Activated T-cell treated with anti-CD3 and anti-CD28 coated beads, Interleukin-2, amount 50 U/mL, for 72 hours (primary cell): ENCODE measurements at regions not wholly inside any gene's neighbourhood (a gene's known extent, or its start where the extent isn't known, plus 50 kb on each side); places are given as distances from the start of the nearest gene placed in this dataset.
"Not testable (repeated sequence)": the region's sequence is repeated elsewhere in the genome, so short reads cannot be mapped to it uniquely, and the experiment has no call there.

ENCODE experiments used
- ATAC-seq, 2 donors: fragments of 150-1000 bp; cut with Tn5 transposase; replicated peaks in 1 of 2; 2 replicates each; pipeline ENCODE4 v1.10.0; 2021; ENCODE audit warnings: moderate library complexity in 2 of 2, mild to moderate bottlenecking in 1 of 2
- DNase-seq, 2 donors: peaks; one replicate each; pipeline ENCODE4 v3.0.0; 2021 to 2022; ENCODE audit warnings: mixed read lengths in 1 of 2
- H3K27ac Mint-ChIP-seq: one replicate; pipeline ENCODE4 v1.8.0; 2022; ENCODE audit warnings: mild to moderate bottlenecking, moderate library complexity, mixed read lengths
- H3K27me3 Mint-ChIP-seq: one replicate; pipeline ENCODE4 v1.8.0; 2022; ENCODE audit warnings: low read depth, mixed read lengths
- H3K36me3 Mint-ChIP-seq, 2 donors: one replicate each; pipeline ENCODE4 v1.8.0; 2022; ENCODE audit warnings: mixed read lengths in 2 of 2, mild to moderate bottlenecking in 1 of 2; ENCODE audit not compliant: insufficient read depth in 2 of 2
- H3K4me1 Mint-ChIP-seq: one replicate; pipeline ENCODE4 v1.8.0; 2022; ENCODE audit warnings: low read depth, mixed read lengths
- H3K4me3 Mint-ChIP-seq, 2 donors: one replicate each; pipeline ENCODE4 v1.8.0; 2022; ENCODE audit warnings: mild to moderate bottlenecking in 2 of 2, mixed read lengths in 2 of 2, moderate library complexity in 2 of 2
- H3K9me3 Mint-ChIP-seq, 2 donors: one replicate each; pipeline ENCODE4 v1.8.0; 2022; ENCODE audit warnings: mixed read lengths in 2 of 2

- no peak for ATAC-seq
- Mint-ChIP-seq H3K4me1 (no peaks in the 10 kb centered on the region), H3K27ac (no peak overlapping the region), H3K4me3 (no peak overlapping the region), H3K36me3 (no peaks in the 10 kb centered on the region), H3K27me3 (no peaks in the 10 kb centered on the region), H3K9me3 (no peaks in the 10 kb centered on the region)
- no peak for DNase-seq
These were observed 53.4 kb downstream of the RGS2 start for GRCh38 chr1:192862271-192862670.

GRCh38 chr1:192866241-192866868 is 57.5 kb downstream of the RGS2 start:
- H3K4me3 Mint-ChIP-seq = no peak overlapping the region
- no peak for DNase-seq
- no peak for ATAC-seq

GRCh38 chr1:192867180-192867579 is 58.3 kb downstream of the RGS2 start:
- no peak for ATAC-seq
- no peak overlapping the region for H3K4me3 Mint-ChIP-seq
- peaks cover 0 to 6% of the 10 kb centered on the region in 2 donors for H3K9me3 Mint-ChIP-seq
- peaks cover 8% of the 10 kb centered on the region for H3K27me3 Mint-ChIP-seq
- no peak for DNase-seq
- no peaks in the 10 kb centered on the region for H3K4me1 Mint-ChIP-seq
- no peak overlapping the region for H3K27ac Mint-ChIP-seq
- peaks cover 0 to 2% of the 10 kb centered on the region in 2 donors for H3K36me3 Mint-ChIP-seq

More at GRCh38 chr1:192866241-192866868, 57.5 kb downstream of the RGS2 start:
- peaks cover under 1% of the 10 kb centered on the region for H3K27me3 Mint-ChIP-seq
- no peaks in the 10 kb centered on the region for H3K9me3 Mint-ChIP-seq
- no peaks in the 10 kb centered on the region for H3K36me3 Mint-ChIP-seq
- H3K27ac Mint-ChIP-seq = no peak overlapping the region
- H3K4me1 Mint-ChIP-seq = no peaks in the 10 kb centered on the region

- H3K36me3 Mint-ChIP-seq = peaks cover 0 to 2% of the 10 kb centered on the region in 2 donors
- ATAC-seq = no peak
- H3K9me3 Mint-ChIP-seq = peaks cover 0 to 6% of the 10 kb centered on the region in 2 donors
- H3K4me3 Mint-ChIP-seq = no peak overlapping the region
- peaks cover 13% of the 10 kb centered on the region for H3K27me3 Mint-ChIP-seq
- DNase-seq = no peak
- H3K4me1 Mint-ChIP-seq = no peaks in the 10 kb centered on the region
- H3K27ac Mint-ChIP-seq = no peak overlapping the region
These were observed 60.6 kb downstream of the RGS2 start for GRCh38 chr1:192869308-192869940.

- Mint-ChIP-seq H3K4me3 (no peak overlapping the region), H3K4me1 (no peaks in the 10 kb centered on the region)
- DNase-seq = no peak
These were observed 63.2 kb downstream of the RGS2 start for GRCh38 chr1:192872010-192872409.

GRCh38 chr1:192873836-192874235 is 65.0 kb downstream of the RGS2 start:
- Mint-ChIP-seq H3K27me3 (peaks cover 34% of the 10 kb centered on the region), H3K27ac (no peak overlapping the region)

More at GRCh38 chr1:192872010-192872409, 63.2 kb downstream of the RGS2 start:
- Mint-ChIP-seq H3K27ac (no peak overlapping the region), H3K36me3 (peaks cover 0 to 2% of the 10 kb centered on the region in 2 donors), H3K27me3 (peaks cover 30% of the 10 kb centered on the region), H3K9me3 (peaks cover 0 to 6% of the 10 kb centered on the region in 2 donors)
- ATAC-seq = peak in 1 of 2 donors; percentile 42

GRCh38 chr1:192876633-192877032 is 67.8 kb downstream of the RGS2 start:
- Mint-ChIP-seq H3K4me3 (no peak overlapping the region), H3K27me3 (peaks cover 33% of the 10 kb centered on the region)

More at GRCh38 chr1:192873836-192874235, 65.0 kb downstream of the RGS2 start:
- Mint-ChIP-seq H3K9me3 (peaks cover 0 to 6% of the 10 kb centered on the region in 2 donors), H3K4me3 (no peak overlapping the region), H3K4me1 (no peaks in the 10 kb centered on the region), H3K36me3 (peaks cover 0 to 2% of the 10 kb centered on the region in 2 donors)
- ATAC-seq = no peak
- DNase-seq = no peak

GRCh38 chr1:192877283-192877886 is 68.5 kb downstream of the RGS2 start:
- Mint-ChIP-seq H3K9me3 (no peaks in the 10 kb centered on the region), H3K27ac (no peak overlapping the region), H3K4me3 (no peak overlapping the region), H3K36me3 (no peaks in the 10 kb centered on the region), H3K4me1 (no peaks in the 10 kb centered on the region), H3K27me3 (peaks cover 28% of the 10 kb centered on the region)
- DNase-seq (no peak), ATAC-seq (peak; percentile 41 to 70)

More at GRCh38 chr1:192876633-192877032, 67.8 kb downstream of the RGS2 start:
- DNase-seq (no peak), ATAC-seq (no peak)
- H3K27ac Mint-ChIP-seq = no peak overlapping the region
- H3K36me3 Mint-ChIP-seq = peaks cover 0 to under 1% of the 10 kb centered on the region in 2 donors
- H3K9me3 Mint-ChIP-seq = peaks cover 0 to 4% of the 10 kb centered on the region in 2 donors
- no peaks in the 10 kb centered on the region for H3K4me1 Mint-ChIP-seq

GRCh38 chr1:192878249-192878648 is 69.4 kb downstream of the RGS2 start:
- Mint-ChIP-seq H3K36me3 (no peaks in the 10 kb centered on the region), H3K4me1 (no peaks in the 10 kb centered on the region), H3K4me3 (no peak overlapping the region), H3K9me3 (no peaks in the 10 kb centered on the region), H3K27me3 (peaks cover 28% of the 10 kb centered on the region), H3K27ac (no peak overlapping the region)
- no peak for ATAC-seq
- no peak for DNase-seq

GRCh38 chr1:192879406-192879805 is 70.6 kb downstream of the RGS2 start:
- Mint-ChIP-seq H3K4me3 (no peak overlapping the region), H3K27me3 (peaks cover 23% of the 10 kb centered on the region), H3K9me3 (no peaks in the 10 kb centered on the region), H3K36me3 (no peaks in the 10 kb centered on the region), H3K27ac (no peak overlapping the region), H3K4me1 (no peaks in the 10 kb centered on the region)
- DNase-seq (no peak), ATAC-seq (peak in 1 of 2 donors; percentile 78)

GRCh38 chr1:192880231-192880630 is 71.4 kb downstream of the RGS2 start:
- Mint-ChIP-seq H3K27me3 (peaks cover 15% of the 10 kb centered on the region), H3K36me3 (no peaks in the 10 kb centered on the region), H3K4me3 (no peak overlapping the region), H3K4me1 (no peaks in the 10 kb centered on the region), H3K27ac (no peak overlapping the region), H3K9me3 (no peaks in the 10 kb centered on the region)
- DNase-seq (no peak), ATAC-seq (no peak)

- H3K4me1 Mint-ChIP-seq = no peaks in the 10 kb centered on the region
- H3K27ac Mint-ChIP-seq = no peak overlapping the region
- ATAC-seq (no peak), DNase-seq (no peak)
- no peak overlapping the region for H3K4me3 Mint-ChIP-seq
- no peaks in the 10 kb centered on the region for H3K36me3 Mint-ChIP-seq
- H3K27me3 Mint-ChIP-seq = no peaks in the 10 kb centered on the region
- H3K9me3 Mint-ChIP-seq = peaks cover 0 to 3% of the 10 kb centered on the region in 2 donors
These were observed 75.4 kb downstream of the RGS2 start for GRCh38 chr1:192884241-192884640.

GRCh38 chr1:192885387-192885786 is 76.5 kb downstream of the RGS2 start:
- DNase-seq, H3K4me3 Mint-ChIP-seq, H3K27me3 Mint-ChIP-seq, H3K4me1 Mint-ChIP-seq, H3K27ac Mint-ChIP-seq, H3K36me3 Mint-ChIP-seq, H3K9me3 Mint-ChIP-seq, ATAC-seq: not testable (repeated sequence)
